HuH-7 (cell line): ENCODE measurements at regions not wholly inside any gene's neighbourhood (a gene's known extent, or its start where the extent isn't known, plus 50 kb on each side); places are given as distances from the start of the nearest gene placed in this dataset.
A peak's percentile ranks its signal among the peaks of the same experiment; 100 is the strongest.
"Not testable (repeated sequence)": the region's sequence is repeated elsewhere in the genome, so short reads cannot be mapped to it uniquely, and the experiment has no call there.

Experiments
- DNase-seq: peaks from one replicate; pipeline ENCODE4 v3.0.0; 2011; ENCODE audit warnings: low spot score

DNA sequence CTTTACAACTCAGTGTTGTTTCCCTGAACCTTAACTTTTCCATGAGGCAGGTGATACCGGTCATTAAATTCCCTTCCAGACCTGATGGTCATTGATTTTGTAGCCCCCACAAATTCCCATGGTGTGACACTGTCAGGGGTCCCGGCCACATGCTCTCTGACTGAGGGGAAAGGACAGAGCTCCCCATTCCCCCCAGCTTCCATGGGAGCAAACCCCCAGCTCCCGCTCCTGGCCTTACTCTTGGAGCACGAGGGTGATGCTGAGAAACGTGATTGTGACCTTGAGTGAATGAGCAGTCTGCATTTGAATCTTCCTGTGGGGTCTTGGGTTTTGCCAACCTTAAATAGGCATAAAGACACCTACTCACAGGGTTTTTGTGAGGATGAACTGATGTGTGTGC, 366.8 kb downstream of the RPS6KC1 start:
- no peak for DNase-seq

DNA sequence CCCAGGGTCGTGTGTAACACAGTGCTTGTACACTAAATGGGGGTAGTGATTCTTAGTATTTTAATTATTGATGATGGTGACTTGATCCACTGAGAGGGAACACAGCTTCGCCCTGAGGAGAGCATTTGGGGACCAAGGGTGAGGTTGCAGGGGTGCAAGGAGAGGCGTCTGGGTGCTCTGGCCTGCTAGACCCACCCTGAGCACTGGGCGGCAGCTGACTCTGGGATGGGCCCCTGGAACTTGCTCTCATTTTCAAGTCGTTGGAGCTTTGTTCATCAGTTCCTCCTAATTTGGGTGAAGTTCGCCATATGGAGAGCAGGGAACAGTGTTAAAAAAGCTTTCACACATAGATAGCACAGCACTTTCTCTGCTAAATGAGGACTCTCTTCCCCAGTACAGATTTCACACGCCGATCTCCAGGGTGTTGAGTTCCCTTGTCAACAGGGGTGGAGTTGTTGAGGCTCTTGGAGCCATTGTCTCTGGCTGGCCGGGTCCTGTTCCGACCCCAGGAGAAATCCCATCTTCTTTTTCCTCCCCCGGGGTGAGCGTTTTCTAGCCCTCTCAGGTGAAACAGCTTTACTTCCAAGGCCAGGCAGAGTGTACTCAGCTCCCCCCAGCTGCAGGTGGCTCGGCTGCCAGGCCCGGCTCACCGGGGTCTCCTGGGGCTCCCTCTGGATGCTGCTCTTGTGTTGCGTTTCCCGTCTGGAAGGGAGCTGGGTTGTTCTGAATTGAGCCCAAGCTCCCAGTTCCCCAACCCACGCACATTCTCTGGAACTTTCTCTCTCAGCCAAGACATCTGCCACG, 367.4 kb downstream of the RPS6KC1 start:
- no peak for DNase-seq

- peak; percentile 58 for DNase-seq
These were observed 368.5 kb downstream of the RPS6KC1 start for GRCh38 chr1:213419401-213420030.

GRCh38 chr1:213421178-213421577, 370.1 kb downstream of the RPS6KC1 start:
- DNase-seq, result not testable (repeated sequence)

GRCh38 chr1:213423041-213423440, 372.0 kb downstream of the RPS6KC1 start:
- no peak for DNase-seq

DNA sequence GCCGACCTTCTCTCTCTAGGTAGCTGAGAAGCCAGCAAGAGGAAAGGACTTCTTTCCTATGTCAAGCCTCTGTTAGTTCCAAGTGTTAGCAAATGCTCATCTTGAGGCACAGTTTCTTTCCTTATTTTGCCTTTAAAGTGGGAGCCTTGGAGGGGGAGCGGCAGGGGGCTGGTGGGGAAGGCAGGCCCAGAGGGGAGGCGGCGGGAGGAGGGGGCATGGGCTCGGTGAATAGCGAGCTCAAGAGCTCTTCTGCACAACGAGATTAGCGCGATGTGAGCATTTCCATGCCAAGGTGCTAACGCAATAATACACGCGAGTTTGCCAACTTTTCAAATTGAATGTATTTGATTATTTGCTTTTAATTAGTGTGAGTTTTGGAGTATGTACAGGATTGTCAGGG, 372.6 kb downstream of the RPS6KC1 start:
- DNase-seq, result no peak

DNA sequence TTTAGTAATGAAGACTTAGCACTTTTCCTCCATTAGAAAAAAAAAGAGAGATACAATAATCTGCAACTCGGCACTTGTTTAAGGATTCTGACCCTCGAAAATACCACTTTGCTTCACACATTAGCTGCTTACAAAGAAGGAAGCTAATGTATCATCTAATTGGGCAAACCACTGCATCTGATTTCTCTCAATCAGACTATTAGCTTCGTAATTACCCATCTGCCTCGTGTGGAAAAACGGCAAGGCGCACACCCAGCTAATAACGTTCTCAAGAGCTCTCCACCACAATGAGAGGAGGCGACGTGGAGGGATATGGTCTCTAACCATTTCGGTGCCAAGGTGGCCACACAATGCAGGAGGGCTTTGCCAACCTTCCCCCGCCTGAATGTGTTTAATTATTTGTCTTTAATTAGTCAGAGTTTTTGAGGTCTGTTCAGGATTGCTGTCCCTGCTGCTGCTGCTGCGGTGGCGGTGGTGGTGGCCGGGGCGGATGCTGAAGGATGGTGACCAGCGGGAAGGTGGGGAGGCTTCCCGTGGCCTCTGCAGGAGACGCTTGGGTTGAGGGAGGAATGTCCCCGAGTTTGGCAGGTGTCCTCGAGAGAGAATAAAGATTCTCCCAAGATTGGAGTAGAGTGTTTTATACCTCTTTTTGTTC, 374.5 kb downstream of the RPS6KC1 start:
- no peak for DNase-seq

GRCh38 chr1:213429642-213430041, 378.6 kb downstream of the RPS6KC1 start:
- DNase-seq, result no peak

DNA sequence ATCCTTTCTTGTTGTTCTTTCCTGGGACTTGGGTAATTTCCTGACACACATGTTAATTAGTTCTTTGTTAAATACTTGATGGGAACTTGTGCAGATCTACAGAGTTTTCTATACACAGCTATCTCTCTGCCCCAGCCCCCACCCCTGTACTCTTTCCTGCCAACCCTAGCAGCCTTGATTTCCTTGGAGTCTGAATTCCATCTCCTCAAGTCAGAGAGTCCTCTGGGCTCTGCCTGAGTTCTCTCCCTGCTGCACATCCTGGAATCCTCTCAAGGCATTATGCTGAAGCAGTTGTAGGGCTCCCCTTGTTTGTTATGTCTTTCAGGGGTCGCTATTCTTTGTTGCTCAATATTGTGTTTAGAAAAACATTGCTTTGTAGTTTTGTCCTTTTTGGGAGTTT, 384.7 kb downstream of the RPS6KC1 start:
- no peak for DNase-seq

- DNase-seq, result no peak
These were observed 387.3 kb downstream of the RPS6KC1 start for GRCh38 chr1:213438339-213438738.

DNA sequence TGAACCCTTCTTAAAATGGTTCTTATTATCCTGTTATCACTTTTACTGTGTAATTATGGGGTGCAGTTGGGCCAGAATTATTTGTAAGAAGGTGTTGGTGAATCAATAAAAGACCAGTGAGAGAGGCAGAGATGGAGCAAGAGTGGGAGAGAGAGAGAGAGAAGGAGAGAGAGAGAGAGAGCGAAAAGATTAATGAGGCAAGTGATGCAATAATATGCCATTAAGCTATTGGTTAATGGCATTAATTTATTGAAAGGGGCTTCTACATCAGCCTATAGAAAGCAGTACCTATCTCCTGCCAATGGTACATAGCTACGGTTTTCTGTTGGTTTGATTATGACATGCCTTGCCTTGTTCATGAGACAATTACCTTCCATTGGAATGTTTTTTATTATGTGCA, 388.7 kb downstream of the RPS6KC1 start:
- DNase-seq, result no peak

- no peak for DNase-seq
These were observed 389.7 kb downstream of the RPS6KC1 start for GRCh38 chr1:213440766-213441165.

DNA sequence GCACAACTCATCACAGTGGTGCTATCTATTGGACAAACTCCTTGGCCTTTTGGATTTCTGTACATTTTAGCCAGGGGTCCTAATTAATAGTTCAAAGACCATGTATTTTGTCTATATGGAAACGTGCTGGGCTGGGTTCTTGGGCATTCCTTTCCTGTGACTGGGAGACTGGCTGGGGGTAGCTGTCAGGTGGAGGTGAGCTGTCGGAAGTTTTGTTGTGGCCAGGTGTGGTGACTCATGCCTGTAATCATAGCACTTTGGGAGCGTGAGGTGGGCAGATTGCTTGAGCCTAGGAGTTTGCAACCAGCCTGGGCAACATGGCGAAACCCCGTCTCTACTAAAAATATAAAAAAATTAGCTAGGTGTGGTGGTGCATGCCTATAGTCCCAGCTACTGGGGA, 392.4 kb downstream of the RPS6KC1 start:
- DNase-seq, result no peak

- DNase-seq, result no peak
These were observed 393.2 kb downstream of the RPS6KC1 start for GRCh38 chr1:213444224-213444623.

DNA sequence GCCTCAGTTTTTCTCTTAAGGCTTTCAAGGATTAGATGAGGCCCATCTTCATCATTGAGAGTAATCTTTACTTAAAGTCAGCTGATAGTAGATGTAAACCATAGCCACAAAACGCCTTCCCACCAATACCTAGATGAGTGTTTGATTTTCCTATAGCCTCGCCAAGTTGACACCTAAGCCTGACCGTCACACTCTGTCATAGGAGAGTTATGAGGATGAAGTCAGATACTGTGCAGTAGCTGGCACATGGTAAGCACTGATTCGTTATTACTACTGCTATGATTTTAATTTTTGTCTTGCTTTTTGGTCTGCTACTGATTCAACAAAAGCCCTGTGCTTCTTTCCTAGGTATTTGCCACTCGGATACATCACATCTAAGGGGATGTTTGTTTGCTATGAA, 395.5 kb downstream of the RPS6KC1 start:
- DNase-seq, result no peak

DNA sequence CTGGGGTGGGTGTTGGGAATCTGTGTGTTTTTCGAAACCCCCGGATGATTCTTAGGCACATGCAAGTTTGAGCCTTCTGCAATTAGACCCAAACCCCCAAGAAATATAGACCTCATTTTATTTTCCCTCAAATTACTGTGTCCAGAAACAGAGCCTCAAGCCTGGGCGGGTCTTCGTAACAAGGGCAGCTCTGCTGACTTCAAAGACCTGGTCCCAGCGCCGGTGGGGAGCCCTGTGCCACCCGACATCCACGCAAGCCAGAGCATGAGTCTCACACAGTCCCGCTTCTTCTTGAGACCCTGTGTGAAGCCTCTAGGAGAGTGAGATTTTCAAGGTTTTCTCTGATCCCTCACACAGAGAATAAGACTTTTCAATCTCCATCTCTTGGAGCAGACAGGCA, 397.3 kb downstream of the RPS6KC1 start:
- no peak for DNase-seq

GRCh38 chr1:213448776-213449175, 397.7 kb downstream of the RPS6KC1 start:
- DNase-seq, result no peak

GRCh38 chr1:213452501-213452900, 401.5 kb downstream of the RPS6KC1 start:
- DNase-seq, result no peak

- no peak for DNase-seq
These were observed 406.1 kb downstream of the RPS6KC1 start for GRCh38 chr1:213457186-213457585.

GRCh38 chr1:213457733-213458132, 406.7 kb downstream of the RPS6KC1 start:
- DNase-seq, result no peak

- DNase-seq, result not testable (repeated sequence)
These were observed 411.3 kb downstream of the RPS6KC1 start for GRCh38 chr1:213462374-213462773.

GRCh38 chr1:213464786-213465460, 413.9 kb downstream of the RPS6KC1 start:
- no peak for DNase-seq

- no peak for DNase-seq
These were observed 415.5 kb downstream of the RPS6KC1 start for GRCh38 chr1:213466541-213466940.
